A549 (cell line): ENCODE measurements at regions not wholly inside any gene's neighbourhood (a gene's known extent, or its start where the extent isn't known, plus 50 kb on each side); places are given as distances from the start of the nearest gene placed in this dataset.

Source experiments
- ATAC-seq, 2 experiments: fragments of 200-7000 bp in 1 of 2; fragments of >200 bp in 1 of 2; cut with Nextera tagmentation in 1 of 2; cut with Tn5 transposase in 1 of 2; 3 replicates each; pipeline versions ENCODE4 v1.8.0 to v1.9.1; 2018 to 2020; ENCODE audit warnings: mild to moderate bottlenecking in 1 of 2, moderate library complexity in 1 of 2
- CTCF ChIA-PET: fragments of 300-600 bp; sonication (Branson Sonifier 250); formaldehyde crosslinking; extraction: SDS; loops from one replicate; lab custom pipeline; 2021; ENCODE audit warnings: antibody characterized with exemption, inconsistent platforms; lab: Yijun Ruan, JAX
- POLR2A ChIA-PET: fragments of 350-600 bp; formaldehyde crosslinking; extraction: SDS; loops from one replicate; lab custom pipeline; 2021; ENCODE audit warnings: antibody characterized with exemption, inconsistent platforms; lab: Yijun Ruan, JAX
- DNase-seq, 2 experiments: peaks; one replicate each; pipeline versions ENCODE4 v3.0.0 to v3.0.0-alpha.2; 2011 to 2016; ENCODE audit warnings: low read depth in 1 of 2, low spot score in 1 of 2
- FAIRE-seq: peaks from 2 replicates; lab custom pipeline; 2011; peaks lifted over from hg19 to GRCh38; lab: Jason Lieb, UNC
- H3K27ac ChIP-seq, 2 experiments: fragments of >200 bp; sonication (Bioruptor Twin); formaldehyde crosslinking; 3 replicates each; pipeline ENCODE4 v1.5.1; 2016 to 2017
- H3K4me1 ChIP-seq: fragments of >200 bp; sonication (Bioruptor Twin); formaldehyde crosslinking; 3 replicates; pipeline ENCODE4 v1.6.1; 2016
- H3K4me2 ChIP-seq: fragments of >200 bp; sonication (Bioruptor Twin); formaldehyde crosslinking; 3 replicates; pipeline ENCODE4 v1.6.1; 2016
- H3K4me3 ChIP-seq: fragments of >200 bp; sonication (Bioruptor Twin); formaldehyde crosslinking; 3 replicates; pipeline ENCODE4 v1.5.1; 2016
- H3K9me3 ChIP-seq: fragments of >200 bp; sonication (Bioruptor Twin); formaldehyde crosslinking; 3 replicates; pipeline ENCODE4 v1.6.1; 2016
- CBX2 ChIP-seq: fragments of 200-600 bp; sonication (generic); IDR thresholded peaks from 2 replicates; pipeline ENCODE4 v1.6.1; 2016; ENCODE audit warnings: low read depth, mild to moderate bottlenecking, borderline replicate concordance
- CBX8 ChIP-seq: fragments of 200-600 bp; sonication (generic); IDR thresholded peaks from 2 replicates; pipeline ENCODE4 v1.6.1; 2016
- CEBPB ChIP-seq, 2 experiments: fragments of >200 bp in 1 of 2; sonication (Bioruptor Twin) in 1 of 2; formaldehyde crosslinking in 1 of 2; IDR thresholded peaks; 2 replicates each; pipeline ENCODE4 v1.6.1; 2012 to 2016
- CHD2 ChIP-seq: fragments of 150-350 bp; IDR thresholded peaks from 2 replicates; pipeline ENCODE4 v1.6.1; 2014; ENCODE audit warnings: low read length; ENCODE audit not compliant: partially characterized antibody
- EHF ChIP-seq: fragments of 250-450 bp; sonication (Bioruptor Pico); IDR thresholded peaks from 2 replicates; pipeline ENCODE4 v1.5.0; 2020; ENCODE audit warnings: mild to moderate bottlenecking
- EHMT2 ChIP-seq: fragments of 200-600 bp; sonication (generic); IDR thresholded peaks from 2 replicates; pipeline ENCODE4 v1.6.1; 2016; ENCODE audit warnings: antibody characterized with exemption, low read depth, mild to moderate bottlenecking, moderate library complexity
- FOSB ChIP-seq: fragments of 250-450 bp; sonication (Bioruptor Pico); IDR thresholded peaks from 2 replicates; pipeline ENCODE4 v1.5.0; 2020; ENCODE audit warnings: mild to moderate bottlenecking, moderate library complexity
- HDAC2 ChIP-seq: fragments of 200-600 bp; sonication (generic); IDR thresholded peaks from 2 replicates; pipeline ENCODE4 v1.6.1; 2016
- HOXB13 ChIP-seq: fragments of 250-450 bp; sonication (Bioruptor Pico); IDR thresholded peaks from 2 replicates; pipeline ENCODE4 v1.5.0; 2020; ENCODE audit warnings: low read depth, mild to moderate bottlenecking, moderate library complexity
- HOXB5 ChIP-seq: fragments of 250-450 bp; sonication (Bioruptor Pico); IDR thresholded peaks from 2 replicates; pipeline ENCODE4 v1.5.0; 2020; ENCODE audit warnings: mild to moderate bottlenecking, moderate library complexity
- JUN ChIP-seq, 2 experiments: fragments of >200 bp; sonication (Bioruptor Twin); formaldehyde crosslinking; IDR thresholded peaks; 2 replicates in 1 of 2; 3 replicates in 1 of 2; pipeline ENCODE4 v1.6.1; 2016 to 2017
- KDM5A ChIP-seq: fragments of 200-600 bp; sonication (generic); IDR thresholded peaks from 2 replicates; pipeline ENCODE4 v1.6.1; 2016; ENCODE audit warnings: antibody characterized with exemption, mild to moderate bottlenecking
- MYC ChIP-seq: IDR thresholded peaks from 2 replicates; pipeline ENCODE4 v1.6.1; 2012; ENCODE audit warnings: mild to moderate bottlenecking, inconsistent platforms, low read length, improper control_type of control experiment, borderline replicate concordance
- NFE2L2 ChIP-seq: fragments of 150-350 bp; conservative IDR thresholded peaks from 2 replicates; pipeline ENCODE4 v1.6.1; 2014; ENCODE audit warnings: low read length
- POLR2A ChIP-seq: IDR thresholded peaks from 2 replicates; pipeline ENCODE4 v1.6.1; 2012; ENCODE audit warnings: mild to moderate bottlenecking, low read length
- RARB ChIP-seq: fragments of 250-450 bp; sonication (Bioruptor Pico); IDR thresholded peaks from 2 replicates; pipeline ENCODE4 v1.8.0; 2021; ENCODE audit warnings: mild to moderate bottlenecking, moderate library complexity
- RCOR1 ChIP-seq: fragments of 150-350 bp; IDR thresholded peaks from 2 replicates; pipeline ENCODE4 v1.6.1; 2014; ENCODE audit warnings: antibody characterized with exemption, low read length, low read depth
- SREBF2 ChIP-seq: fragments of 450-650 bp; IDR thresholded peaks from 2 replicates; pipeline ENCODE4 v1.6.1; 2014; ENCODE audit warnings: mild to moderate bottlenecking, moderate library complexity
- TP53 ChIP-seq: fragments of 250-450 bp; sonication (Bioruptor Pico); IDR thresholded peaks from 2 replicates; pipeline ENCODE4 v1.5.0; 2021; ENCODE audit warnings: mild to moderate bottlenecking, moderate library complexity
- ZNF302 ChIP-seq: fragments of 250-450 bp; sonication (Bioruptor Pico); IDR thresholded peaks from 2 replicates; pipeline ENCODE4 v1.9.0; 2021; ENCODE audit warnings: inconsistent platforms, mild to moderate bottlenecking, moderate library complexity
- ZSCAN20 ChIP-seq: fragments of 250-450 bp; sonication (Bioruptor Pico); IDR thresholded peaks from 2 replicates; pipeline ENCODE4 v1.8.0; 2022; ENCODE audit warnings: mild to moderate bottlenecking, moderate library complexity
- WGBS: methylation state at CpG from one replicate; pipeline ENCODE4 v1.1.6; 2017; ENCODE audit errors: missing lambda C conversion rate; 5-methylcytosine and 5-hydroxymethylcytosine counted together
- TF ChIP-seq, protein P1 (sequence below): IDR thresholded peaks from 2 replicates; pipeline ENCODE4 v1.6.1; 2012
- TF ChIP-seq, protein P2 (sequence below): IDR thresholded peaks from 2 replicates; pipeline ENCODE4 v1.6.1; 2012
- TF ChIP-seq, protein P3 (sequence below): fragments of 450-650 bp; IDR thresholded peaks from 2 replicates; pipeline ENCODE4 v1.6.1; 2014; ENCODE audit warnings: antibody characterized with exemption

DNA sequence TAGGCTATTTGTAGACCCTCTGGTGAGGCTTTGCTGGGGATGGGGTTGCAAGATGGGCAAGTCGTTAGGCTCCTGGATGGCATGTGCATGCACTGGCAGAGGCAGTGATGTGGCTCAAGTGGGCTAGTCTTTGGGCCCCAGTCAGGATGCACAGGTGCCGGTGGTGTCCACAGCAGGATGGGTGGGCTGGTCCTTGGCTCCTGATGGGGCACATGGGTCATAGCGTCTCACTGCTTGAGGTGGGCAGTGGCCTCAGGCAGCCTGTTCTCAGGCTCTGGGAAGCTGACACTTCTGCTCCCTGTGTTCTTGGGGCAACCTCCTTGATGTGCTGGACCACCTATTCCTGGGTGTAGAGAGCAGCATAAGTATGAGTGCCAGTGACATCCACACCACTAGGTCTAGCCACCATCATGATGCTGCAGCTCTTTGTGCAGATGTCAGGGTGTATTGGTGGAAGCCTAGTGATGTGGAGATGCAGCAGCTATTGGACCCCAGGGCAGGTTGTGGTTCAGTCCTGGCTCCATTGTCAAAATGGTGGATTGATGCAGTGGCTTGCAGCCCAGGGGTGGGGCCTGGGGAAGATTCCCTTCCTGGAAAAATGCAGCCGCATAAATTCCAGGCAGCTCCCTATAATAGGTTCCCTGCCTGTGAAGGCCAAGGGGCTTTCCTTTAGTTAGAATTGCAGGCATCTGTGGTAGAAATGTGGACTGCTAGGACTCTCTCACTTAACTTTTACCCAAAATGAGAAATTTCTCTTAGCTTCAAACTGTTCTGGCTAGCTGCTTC is 742.5 kb upstream of the MDGA2 start:
- DNase-seq (no peak), FAIRE-seq (no peak), ATAC-seq (no peak)
- H3K4me1 ChIP-seq, result no peaks in the 10 kb centered on the region
- no peak overlapping the region for H3K4me2 ChIP-seq
- H3K4me3 ChIP-seq, result no peak overlapping the region
- TF ChIP-seq POLR2A (no peak), KDM5A (no peak), CBX2 (no peak), SREBF2 (no peak), NFE2L2 (no peak), RCOR1 (no peak), TP53 (CRISPR knock-in tag) (no peak), CBX8 (no peak), MYC (no peak), HOXB5 (CRISPR knock-in tag) (no peak), HOXB13 (no peak), RARB (CRISPR knock-in tag) (no peak), ZSCAN20 (CRISPR knock-in tag) (no peak), CHD2 (no peak), JUN (IDR thresholded peaks at IDR 0.05) (no peak), CEBPB (IDR thresholded peaks at IDR 0.05) (no peak)
- TF ChIP-seq, protein P1, sequence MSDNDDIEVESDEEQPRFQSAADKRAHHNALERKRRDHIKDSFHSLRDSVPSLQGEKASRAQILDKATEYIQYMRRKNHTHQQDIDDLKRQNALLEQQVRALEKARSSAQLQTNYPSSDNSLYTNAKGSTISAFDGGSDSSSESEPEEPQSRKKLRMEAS, result no peak
- ChIA-PET POLR2A (no interaction called here), CTCF (no interaction called here)
- WGBS, result 100% methylated on average over 1 of the region's 4 CpGs
- H3K9me3 ChIP-seq, result no peaks in the 10 kb centered on the region
- no peak overlapping the region for H3K27ac ChIP-seq

DNA sequence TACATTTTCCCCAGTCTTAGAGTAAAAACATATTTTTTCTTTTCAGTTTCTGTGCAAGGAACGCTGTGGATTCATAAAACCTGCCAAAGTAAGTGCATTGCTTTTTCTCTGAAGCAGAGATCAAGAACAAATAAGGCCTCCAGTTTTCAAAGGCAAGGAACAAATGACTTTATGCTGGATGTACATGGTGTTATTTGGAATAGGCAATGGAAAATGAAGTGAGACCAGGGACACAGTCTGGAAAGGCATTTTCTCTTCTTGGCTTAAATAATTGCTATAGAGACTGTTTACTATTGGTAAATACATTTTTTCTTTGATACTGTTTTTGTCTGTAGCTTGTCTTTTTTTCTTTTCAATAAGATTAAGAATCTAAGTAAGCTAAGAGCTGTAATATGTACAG is 725.9 kb upstream of the MDGA2 start:
- Histone ChIP-seq H3K27ac (no peak overlapping the region), H3K4me1 (no peaks in the 10 kb centered on the region), H3K4me2 (no peak overlapping the region), H3K4me3 (no peak overlapping the region), H3K9me3 (no peaks in the 10 kb centered on the region)
- no peak for FAIRE-seq
- CTCF ChIA-PET, result interaction anchor here (1.6 kb wide), 1 partner anchor 18 kb away, joined by 3 read pairs; no protein-coding TSS in a partner anchor
- WGBS, result 2% methylated on average over 1 of the region's 1 CpG
- no peak for DNase-seq
- TF ChIP-seq, protein P2, sequence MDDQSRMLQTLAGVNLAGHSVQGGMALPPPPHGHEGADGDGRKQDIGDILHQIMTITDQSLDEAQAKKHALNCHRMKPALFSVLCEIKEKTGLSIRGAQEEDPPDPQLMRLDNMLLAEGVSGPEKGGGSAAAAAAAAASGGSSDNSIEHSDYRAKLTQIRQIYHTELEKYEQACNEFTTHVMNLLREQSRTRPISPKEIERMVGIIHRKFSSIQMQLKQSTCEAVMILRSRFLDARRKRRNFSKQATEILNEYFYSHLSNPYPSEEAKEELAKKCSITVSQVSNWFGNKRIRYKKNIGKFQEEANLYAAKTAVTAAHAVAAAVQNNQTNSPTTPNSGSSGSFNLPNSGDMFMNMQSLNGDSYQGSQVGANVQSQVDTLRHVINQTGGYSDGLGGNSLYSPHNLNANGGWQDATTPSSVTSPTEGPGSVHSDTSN, result no peak
- no peak for TF ChIP-seq EHMT2
- TF ChIP-seq HDAC2, result no peak
- TF ChIP-seq KDM5A, result no peak
- TF ChIP-seq FOSB, result no peak
- TF ChIP-seq, protein P3, sequence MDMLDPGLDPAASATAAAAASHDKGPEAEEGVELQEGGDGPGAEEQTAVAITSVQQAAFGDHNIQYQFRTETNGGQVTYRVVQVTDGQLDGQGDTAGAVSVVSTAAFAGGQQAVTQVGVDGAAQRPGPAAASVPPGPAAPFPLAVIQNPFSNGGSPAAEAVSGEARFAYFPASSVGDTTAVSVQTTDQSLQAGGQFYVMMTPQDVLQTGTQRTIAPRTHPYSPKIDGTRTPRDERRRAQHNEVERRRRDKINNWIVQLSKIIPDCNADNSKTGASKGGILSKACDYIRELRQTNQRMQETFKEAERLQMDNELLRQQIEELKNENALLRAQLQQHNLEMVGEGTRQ, result no peak
- no peak for TF ChIP-seq ZNF302 (CRISPR knock-in tag)
- no peak for TF ChIP-seq RCOR1
- no peak for TF ChIP-seq EHF (CRISPR knock-in tag)
- TF ChIP-seq ZSCAN20 (CRISPR knock-in tag), result no peak
- no peak for ATAC-seq
- POLR2A ChIA-PET, result no interaction called here
